ENCODE measurements at regions not wholly inside any gene's neighbourhood (a gene's known extent, or its start where the extent isn't known, plus 50 kb on each side); places are given as distances from the start of the nearest gene placed in this dataset.

DNA sequence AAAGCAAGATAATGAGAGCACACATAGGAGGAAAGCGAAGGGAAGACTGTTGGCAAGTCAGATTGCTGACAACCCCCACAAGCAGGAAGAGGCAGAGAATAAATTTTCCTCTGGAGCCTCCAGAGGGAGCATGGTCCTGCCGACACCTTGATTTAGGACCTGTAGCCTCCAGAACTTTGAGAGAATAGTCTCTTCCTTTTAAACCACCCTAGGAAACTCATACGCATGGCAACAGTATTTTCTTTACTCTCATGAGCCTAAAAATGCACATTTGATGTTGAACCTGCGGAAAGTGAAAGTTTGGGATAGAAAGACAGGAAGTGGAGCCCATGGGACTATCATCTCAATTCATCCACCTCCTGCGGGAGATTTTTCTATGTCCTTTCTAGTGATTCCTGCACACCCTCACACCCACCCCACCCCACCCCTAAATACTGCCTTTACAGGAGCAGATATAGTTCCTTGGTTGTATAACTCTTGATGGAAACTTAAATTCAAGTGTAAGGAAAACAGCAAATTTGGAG is 116.7 kb upstream of the LPP start:
- Mint-ChIP-seq H3K9me3 (ENCODE audit: unreplicated experiment) (no peaks in the 10 kb centered on the region), H3K4me1 (ENCODE audit: low read depth, unreplicated experiment) (no peaks in the 10 kb centered on the region), H3K36me3 (ENCODE audit: unreplicated experiment) (no peaks in the 10 kb centered on the region), H3K27me3 (ENCODE audit: unreplicated experiment) (no peaks in the 10 kb centered on the region), H3K27ac (ENCODE audit: unreplicated experiment) (no peak overlapping the region), H3K4me3 (ENCODE audit: unreplicated experiment) (no peak overlapping the region)
- TF ChIP-seq, protein P1, sequence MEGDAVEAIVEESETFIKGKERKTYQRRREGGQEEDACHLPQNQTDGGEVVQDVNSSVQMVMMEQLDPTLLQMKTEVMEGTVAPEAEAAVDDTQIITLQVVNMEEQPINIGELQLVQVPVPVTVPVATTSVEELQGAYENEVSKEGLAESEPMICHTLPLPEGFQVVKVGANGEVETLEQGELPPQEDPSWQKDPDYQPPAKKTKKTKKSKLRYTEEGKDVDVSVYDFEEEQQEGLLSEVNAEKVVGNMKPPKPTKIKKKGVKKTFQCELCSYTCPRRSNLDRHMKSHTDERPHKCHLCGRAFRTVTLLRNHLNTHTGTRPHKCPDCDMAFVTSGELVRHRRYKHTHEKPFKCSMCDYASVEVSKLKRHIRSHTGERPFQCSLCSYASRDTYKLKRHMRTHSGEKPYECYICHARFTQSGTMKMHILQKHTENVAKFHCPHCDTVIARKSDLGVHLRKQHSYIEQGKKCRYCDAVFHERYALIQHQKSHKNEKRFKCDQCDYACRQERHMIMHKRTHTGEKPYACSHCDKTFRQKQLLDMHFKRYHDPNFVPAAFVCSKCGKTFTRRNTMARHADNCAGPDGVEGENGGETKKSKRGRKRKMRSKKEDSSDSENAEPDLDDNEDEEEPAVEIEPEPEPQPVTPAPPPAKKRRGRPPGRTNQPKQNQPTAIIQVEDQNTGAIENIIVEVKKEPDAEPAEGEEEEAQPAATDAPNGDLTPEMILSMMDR (IDR thresholded peaks at IDR 0.05; ENCODE audit: partially characterized antibody, unreplicated experiment), result no peak
- no peak for DNase-seq

DNA sequence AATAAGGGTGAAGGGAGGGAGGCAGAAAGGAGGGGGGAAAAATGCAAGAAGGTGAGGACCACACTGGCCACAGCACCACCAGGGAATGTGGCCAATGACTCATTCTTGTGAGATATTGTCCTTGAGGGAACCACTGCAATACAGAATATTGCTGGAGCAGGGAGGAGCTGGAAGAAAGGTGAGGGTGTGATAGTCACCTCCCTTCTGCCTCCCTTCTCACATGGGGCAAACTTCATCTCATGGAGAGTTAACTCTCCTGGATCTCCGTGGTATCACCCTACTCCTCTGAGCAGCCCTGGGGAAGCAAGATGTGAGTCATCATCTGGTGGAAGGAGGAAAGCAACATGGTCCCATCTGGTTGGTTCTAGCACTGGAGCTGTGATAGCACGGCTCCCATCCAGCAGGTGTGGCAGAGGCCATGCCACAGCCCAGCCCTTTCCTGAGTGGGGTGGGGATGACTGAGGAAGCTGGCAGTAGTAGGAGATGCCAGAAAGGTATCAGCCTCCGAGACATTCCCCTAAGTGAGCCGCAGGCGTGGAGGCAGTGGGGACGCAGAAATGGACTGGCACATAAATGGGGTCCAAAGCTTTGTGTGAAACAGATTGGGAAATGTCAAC is 115.9 kb upstream of the LPP start:
- DNase-seq, result no peak
- no peak overlapping the region for H3K27ac Mint-ChIP-seq (ENCODE audit: unreplicated experiment)
- no peaks in the 10 kb centered on the region for H3K4me1 Mint-ChIP-seq (ENCODE audit: low read depth, unreplicated experiment)
- no peaks in the 10 kb centered on the region for H3K36me3 Mint-ChIP-seq (ENCODE audit: unreplicated experiment)
- H3K27me3 Mint-ChIP-seq (ENCODE audit: unreplicated experiment), result no peaks in the 10 kb centered on the region
- TF ChIP-seq, protein P1 (IDR thresholded peaks at IDR 0.05; ENCODE audit: partially characterized antibody, unreplicated experiment), result no peak
- H3K9me3 Mint-ChIP-seq (ENCODE audit: unreplicated experiment), result no peaks in the 10 kb centered on the region
- no peak overlapping the region for H3K4me3 Mint-ChIP-seq (ENCODE audit: unreplicated experiment)

GRCh38 chr3:188041193-188041592 is 112.8 kb upstream of the LPP start:
- Mint-ChIP-seq H3K4me3 (ENCODE audit: unreplicated experiment) (no peak overlapping the region), H3K27me3 (ENCODE audit: unreplicated experiment) (no peaks in the 10 kb centered on the region), H3K36me3 (ENCODE audit: unreplicated experiment) (no peaks in the 10 kb centered on the region), H3K9me3 (ENCODE audit: unreplicated experiment) (no peaks in the 10 kb centered on the region), H3K4me1 (ENCODE audit: low read depth, unreplicated experiment) (no peaks in the 10 kb centered on the region), H3K27ac (ENCODE audit: unreplicated experiment) (no peak overlapping the region)
- DNase-seq, result no peak
- TF ChIP-seq, protein P1 (IDR thresholded peaks at IDR 0.05; ENCODE audit: partially characterized antibody, unreplicated experiment), result no peak

GRCh38 chr3:188041895-188042294 is 112.1 kb upstream of the LPP start:
- Mint-ChIP-seq H3K4me3 (ENCODE audit: unreplicated experiment) (no peak overlapping the region), H3K27me3 (ENCODE audit: unreplicated experiment) (no peaks in the 10 kb centered on the region), H3K4me1 (ENCODE audit: low read depth, unreplicated experiment) (no peaks in the 10 kb centered on the region), H3K9me3 (ENCODE audit: unreplicated experiment) (no peaks in the 10 kb centered on the region), H3K36me3 (ENCODE audit: unreplicated experiment) (no peaks in the 10 kb centered on the region), H3K27ac (ENCODE audit: unreplicated experiment) (no peak overlapping the region)
- TF ChIP-seq, protein P1 (IDR thresholded peaks at IDR 0.05; ENCODE audit: partially characterized antibody, unreplicated experiment), result no peak
- no peak for DNase-seq

DNA sequence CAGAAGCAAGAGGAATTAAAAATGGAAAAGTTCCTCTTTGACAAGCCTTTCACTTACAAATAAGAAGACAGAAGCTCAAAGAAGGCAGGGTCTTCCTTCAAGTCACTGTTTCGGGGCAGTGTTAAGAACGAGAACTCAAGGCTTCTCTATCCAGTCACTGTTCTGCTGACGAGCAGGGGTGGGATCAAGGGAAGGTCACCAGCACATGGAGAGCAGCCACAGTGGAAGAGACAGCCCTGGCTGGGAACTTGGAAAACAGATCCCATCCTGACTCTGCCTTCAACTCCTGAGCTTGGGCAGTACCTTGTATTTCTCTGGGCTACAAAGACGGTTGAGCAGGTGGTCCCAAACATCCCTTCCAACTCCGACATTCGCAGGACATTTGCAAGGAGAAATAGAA is 111.5 kb upstream of the LPP start:
- no peaks in the 10 kb centered on the region for H3K4me1 Mint-ChIP-seq (ENCODE audit: low read depth, unreplicated experiment)
- no peaks in the 10 kb centered on the region for H3K9me3 Mint-ChIP-seq (ENCODE audit: unreplicated experiment)
- DNase-seq, result no peak
- no peak overlapping the region for H3K27ac Mint-ChIP-seq (ENCODE audit: unreplicated experiment)
- TF ChIP-seq, protein P1 (IDR thresholded peaks at IDR 0.05; ENCODE audit: partially characterized antibody, unreplicated experiment), result no peak
- no peak overlapping the region for H3K4me3 Mint-ChIP-seq (ENCODE audit: unreplicated experiment)
- H3K36me3 Mint-ChIP-seq (ENCODE audit: unreplicated experiment), result no peaks in the 10 kb centered on the region
- H3K27me3 Mint-ChIP-seq (ENCODE audit: unreplicated experiment), result no peaks in the 10 kb centered on the region

All from glutamatergic neuron (in vitro differentiated cells).